Choroid plexus epithelial cell (primary cell): ENCODE measurements at regions not wholly inside any gene's neighbourhood (a gene's known extent, or its start where the extent isn't known, plus 50 kb on each side); places are given as distances from the start of the nearest gene placed in this dataset.
A peak's percentile ranks its signal among the peaks of the same experiment; 100 is the strongest.

Experiments used
- DNase-seq: peaks from one replicate; pipeline ENCODE4 v3.0.0-alpha.2; 2010; ENCODE audit warnings: low read depth
- H3K4me3 ChIP-seq: 2 replicates; pipeline ENCODE4 v1.5.1; 2011; ENCODE audit warnings: low read depth, mild to moderate bottlenecking, control low read depth, low read length, moderate library complexity
- CTCF ChIP-seq: conservative IDR thresholded peaks from 2 replicates; pipeline ENCODE4 v1.5.1; 2011; ENCODE audit warnings: low read depth, mild to moderate bottlenecking, control low read depth, inconsistent platforms, low read length, moderate library complexity

DNA sequence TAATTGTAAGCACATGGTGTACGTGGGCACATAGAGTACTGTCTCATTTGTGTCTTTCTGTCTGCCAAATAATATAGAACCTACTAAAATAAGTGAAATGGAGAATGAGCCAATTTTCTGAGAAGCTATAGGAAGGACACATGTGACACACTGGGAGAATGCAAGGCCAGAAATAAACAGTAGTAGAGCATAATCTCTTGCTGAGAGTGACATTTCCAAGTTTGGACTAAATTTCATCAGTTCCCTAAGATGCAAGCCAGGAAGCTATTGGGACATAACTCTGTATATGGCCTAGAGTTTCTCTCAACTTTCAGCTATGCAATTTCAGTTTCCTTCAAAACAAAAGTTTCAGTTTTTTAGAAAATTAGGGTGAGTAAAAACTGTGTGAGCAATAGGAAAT lies 638.7 kb downstream of the PCDH18 start:
- DNase-seq = peak; percentile 23
- TF ChIP-seq CTCF = no peak
- no peak overlapping the region for H3K4me3 ChIP-seq

- TF ChIP-seq CTCF = no peak
- no peak overlapping the region for H3K4me3 ChIP-seq
- DNase-seq = no peak
These were observed 650.6 kb downstream of the PCDH18 start for GRCh38 chr4:136881666-136882065.

GRCh38 chr4:136873555-136873954 lies 658.7 kb downstream of the PCDH18 start:
- DNase-seq = no peak
- no peak for TF ChIP-seq CTCF
- H3K4me3 ChIP-seq = no peak overlapping the region

- DNase-seq = no peak
- no peak for TF ChIP-seq CTCF
- H3K4me3 ChIP-seq = no peak overlapping the region
These were observed 664.8 kb downstream of the PCDH18 start for GRCh38 chr4:136867465-136867864.

DNA sequence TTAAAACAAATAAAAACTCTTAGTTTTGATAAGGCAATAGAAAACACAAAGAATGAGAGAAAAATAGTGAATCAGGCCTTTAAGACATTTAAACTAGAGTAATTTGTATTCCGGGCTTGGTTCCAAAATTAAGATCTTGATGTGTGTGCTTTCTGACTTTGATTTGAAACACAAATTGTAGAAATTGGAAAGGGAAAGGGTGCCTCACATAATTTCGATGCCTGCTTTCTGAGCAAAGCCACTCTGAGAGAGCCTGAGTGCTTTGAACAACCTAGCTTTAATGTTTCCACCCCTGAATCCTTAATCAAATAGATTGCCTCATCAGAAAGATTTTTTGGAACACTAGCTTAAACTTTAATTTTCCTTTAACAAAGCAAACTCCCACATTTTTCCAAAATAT lies 666.8 kb downstream of the PCDH18 start:
- TF ChIP-seq CTCF = no peak
- DNase-seq = no peak
- no peak overlapping the region for H3K4me3 ChIP-seq

GRCh38 chr4:136864604-136865185 lies 667.6 kb downstream of the PCDH18 start:
- peak; percentile 91 for DNase-seq
- H3K4me3 ChIP-seq = no peak overlapping the region
- TF ChIP-seq CTCF = peak; percentile 73

DNA sequence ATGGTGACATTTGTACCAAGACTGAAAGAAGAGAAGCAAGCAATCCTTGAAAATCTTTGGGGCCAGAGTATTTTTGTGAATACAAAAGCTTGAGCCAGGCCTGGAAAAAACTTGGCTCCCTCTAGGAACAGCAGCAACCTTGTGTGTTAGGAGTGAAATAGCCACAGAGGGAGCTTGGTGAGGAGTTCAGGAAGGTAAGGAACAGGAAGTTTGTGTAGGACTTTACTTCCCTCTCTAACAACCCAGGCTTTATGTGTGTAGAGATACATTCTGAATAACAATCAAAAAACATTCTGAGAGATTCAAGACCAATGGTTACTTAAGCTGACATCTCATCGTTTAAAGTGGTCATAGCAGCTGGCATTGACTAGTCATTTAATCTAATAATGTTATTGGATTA lies 668.5 kb downstream of the PCDH18 start:
- peak; percentile 18 for DNase-seq
- no peak overlapping the region for H3K4me3 ChIP-seq
- TF ChIP-seq CTCF = no peak
